Retinal pigment epithelial cell (primary cell): ENCODE measurements at regions not wholly inside any gene's neighbourhood (a gene's known extent, or its start where the extent isn't known, plus 50 kb on each side); places are given as distances from the start of the nearest gene placed in this dataset.

Experiments used
- DNase-seq: peaks from one replicate; pipeline ENCODE4 v3.0.0-alpha.2; 2010; ENCODE audit warnings: low read depth
- H3K4me3 ChIP-seq: 2 replicates; pipeline ENCODE4 v1.5.1; 2011; ENCODE audit warnings: mild to moderate bottlenecking, low read length, control low read depth, moderate library complexity
- TF ChIP-seq, protein P1 (sequence below): conservative IDR thresholded peaks from 2 replicates; pipeline ENCODE4 v1.5.1; 2011; ENCODE audit warnings: low read depth, low read length, control low read depth, inconsistent platforms

DNA sequence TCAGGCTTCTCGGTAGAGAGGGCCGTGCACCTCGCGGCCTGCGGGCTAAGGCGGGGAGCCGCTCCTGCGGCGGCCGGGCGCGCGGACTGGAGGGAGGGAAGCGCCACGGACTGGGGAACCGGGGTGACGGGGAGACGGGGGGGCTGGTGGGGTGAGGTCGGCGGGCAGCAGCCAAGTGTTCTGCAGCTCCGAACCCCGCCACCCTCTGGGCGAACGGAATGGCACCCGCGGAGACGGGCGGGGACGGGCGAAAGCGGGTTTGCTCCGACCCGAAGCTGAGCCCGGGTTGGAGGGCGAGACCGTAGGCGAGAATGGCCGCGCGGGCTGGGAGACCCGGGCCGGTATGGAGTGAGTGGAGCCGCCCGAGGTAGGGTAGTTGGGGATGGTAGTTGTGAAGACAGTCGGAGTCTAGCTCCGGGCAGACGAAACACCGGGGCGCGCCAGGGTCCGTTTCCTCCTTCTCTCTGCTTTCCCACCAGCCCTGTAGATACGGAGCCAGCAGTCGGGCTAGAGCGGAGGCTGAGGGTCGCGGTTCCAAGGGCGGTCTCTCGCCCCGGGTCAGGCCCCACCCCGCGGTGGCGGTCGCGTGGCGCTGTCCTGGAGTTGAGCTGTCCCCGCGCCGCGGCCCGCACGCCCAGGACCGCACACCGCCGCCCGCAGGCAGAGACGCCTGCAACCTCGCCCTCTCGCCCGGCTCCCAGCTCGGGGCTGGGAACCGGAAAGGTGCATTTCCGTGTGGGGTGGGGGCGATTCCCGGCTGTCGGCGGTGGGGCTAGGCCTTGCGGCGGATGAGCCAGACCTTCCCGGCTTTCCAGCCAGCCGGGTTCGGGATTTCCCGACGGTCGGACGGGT lies 160.3 kb upstream of the SIX2 start:
- TF ChIP-seq, protein P1, sequence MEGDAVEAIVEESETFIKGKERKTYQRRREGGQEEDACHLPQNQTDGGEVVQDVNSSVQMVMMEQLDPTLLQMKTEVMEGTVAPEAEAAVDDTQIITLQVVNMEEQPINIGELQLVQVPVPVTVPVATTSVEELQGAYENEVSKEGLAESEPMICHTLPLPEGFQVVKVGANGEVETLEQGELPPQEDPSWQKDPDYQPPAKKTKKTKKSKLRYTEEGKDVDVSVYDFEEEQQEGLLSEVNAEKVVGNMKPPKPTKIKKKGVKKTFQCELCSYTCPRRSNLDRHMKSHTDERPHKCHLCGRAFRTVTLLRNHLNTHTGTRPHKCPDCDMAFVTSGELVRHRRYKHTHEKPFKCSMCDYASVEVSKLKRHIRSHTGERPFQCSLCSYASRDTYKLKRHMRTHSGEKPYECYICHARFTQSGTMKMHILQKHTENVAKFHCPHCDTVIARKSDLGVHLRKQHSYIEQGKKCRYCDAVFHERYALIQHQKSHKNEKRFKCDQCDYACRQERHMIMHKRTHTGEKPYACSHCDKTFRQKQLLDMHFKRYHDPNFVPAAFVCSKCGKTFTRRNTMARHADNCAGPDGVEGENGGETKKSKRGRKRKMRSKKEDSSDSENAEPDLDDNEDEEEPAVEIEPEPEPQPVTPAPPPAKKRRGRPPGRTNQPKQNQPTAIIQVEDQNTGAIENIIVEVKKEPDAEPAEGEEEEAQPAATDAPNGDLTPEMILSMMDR, result no peak
- DNase-seq, result no peak
- peak overlapping the region; percentile 45 for H3K4me3 ChIP-seq

DNA sequence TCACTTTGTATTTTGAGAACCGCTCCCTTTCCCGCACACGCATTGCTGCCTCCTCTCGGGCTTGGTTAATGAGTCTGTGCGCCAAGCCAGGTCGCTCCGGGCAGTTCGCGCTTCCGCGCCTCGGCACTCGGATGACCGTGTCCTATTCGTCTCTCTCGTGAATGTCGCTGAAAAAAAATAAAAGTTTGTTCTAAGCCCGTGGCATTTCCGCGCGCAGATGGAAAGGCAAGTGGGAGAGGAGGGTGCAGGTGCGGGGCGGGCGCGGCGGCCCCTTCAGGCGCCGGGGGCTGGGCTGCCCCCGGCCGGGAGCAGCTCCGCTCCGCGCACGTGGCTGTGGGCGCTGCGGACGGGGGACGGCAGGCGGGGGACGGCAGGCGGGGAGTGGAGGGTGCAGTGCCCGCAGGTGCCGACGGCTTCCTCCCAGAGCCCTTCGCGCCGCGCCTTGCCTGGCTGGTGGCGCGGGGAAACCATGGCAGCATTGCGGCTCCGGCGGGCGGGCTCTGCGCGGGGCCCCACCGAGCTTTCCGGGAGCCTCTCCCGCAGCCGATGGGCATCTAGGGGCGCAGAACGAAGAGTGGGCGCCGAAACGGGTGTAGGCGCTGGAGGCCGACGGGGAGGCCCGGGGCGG lies 159.6 kb upstream of the SIX2 start:
- H3K4me3 ChIP-seq, result peak overlapping the region; percentile 45
- DNase-seq, result no peak
- TF ChIP-seq, protein P1, result no peak

DNA sequence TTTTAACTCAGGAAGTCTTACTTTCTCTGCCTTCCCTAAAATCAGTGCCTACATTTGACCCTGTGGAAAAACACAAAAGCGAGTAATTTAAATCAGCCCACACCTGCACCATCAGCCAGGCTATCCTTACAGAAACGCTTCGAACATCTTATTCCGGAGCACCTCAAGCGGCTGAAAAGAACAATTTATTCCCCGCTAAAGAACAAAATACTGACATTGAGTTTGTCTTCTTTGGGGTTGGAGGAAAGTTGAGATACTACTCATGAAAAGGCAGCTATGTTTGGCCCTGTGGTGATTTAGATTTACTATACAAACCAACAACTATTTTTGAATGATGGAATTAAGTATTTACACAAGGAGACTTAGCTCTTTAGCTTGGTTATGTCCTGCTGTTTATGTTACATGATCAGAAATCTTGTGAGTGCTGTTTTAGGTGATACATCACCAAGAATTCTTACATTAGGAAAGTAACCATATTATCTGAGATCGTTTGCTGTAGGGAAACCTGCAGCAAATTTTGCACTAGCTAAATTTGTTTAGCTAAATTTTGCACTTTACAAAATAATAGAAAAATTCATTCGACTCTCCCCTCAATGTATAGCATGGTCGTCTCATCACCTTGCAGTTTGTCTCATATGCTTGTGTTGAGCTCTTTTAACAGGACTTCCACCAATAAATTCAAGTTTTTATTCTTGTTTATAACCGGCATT lies 158.8 kb upstream of the SIX2 start:
- no peak overlapping the region for H3K4me3 ChIP-seq
- DNase-seq, result no peak
- TF ChIP-seq, protein P1, result no peak

DNA sequence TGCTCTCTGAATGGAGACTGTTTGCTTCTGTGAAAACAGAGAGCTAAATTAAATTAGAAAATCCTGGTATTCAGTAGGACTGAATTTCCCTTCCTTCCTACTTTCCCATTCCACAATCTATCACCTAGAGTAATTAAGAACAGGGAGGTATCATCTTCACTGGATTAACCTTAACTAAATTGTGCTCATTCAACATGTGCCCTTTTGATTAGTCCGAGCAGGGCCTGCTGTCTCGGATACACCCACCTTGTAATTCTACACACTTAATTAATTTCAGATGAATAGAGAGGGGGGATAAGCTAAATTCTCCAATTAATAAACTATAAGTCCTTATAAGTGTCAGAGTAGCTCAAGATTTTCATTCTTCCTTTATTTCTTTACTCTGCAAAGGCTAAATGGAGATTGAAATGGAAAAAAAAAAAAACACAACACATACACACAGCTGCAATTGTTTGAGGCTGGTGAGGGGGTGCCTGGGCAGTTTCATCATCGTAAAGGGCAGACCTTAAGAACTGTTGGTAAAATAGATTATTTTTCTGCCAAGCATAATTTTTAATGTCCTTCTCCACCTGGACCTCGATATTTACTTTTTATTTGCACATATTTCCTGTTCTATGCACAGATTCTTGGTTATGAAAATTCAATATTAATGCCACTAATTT lies 157.1 kb upstream of the SIX2 start:
- TF ChIP-seq, protein P1, result no peak
- DNase-seq, result no peak
- H3K4me3 ChIP-seq, result no peak overlapping the region

DNA sequence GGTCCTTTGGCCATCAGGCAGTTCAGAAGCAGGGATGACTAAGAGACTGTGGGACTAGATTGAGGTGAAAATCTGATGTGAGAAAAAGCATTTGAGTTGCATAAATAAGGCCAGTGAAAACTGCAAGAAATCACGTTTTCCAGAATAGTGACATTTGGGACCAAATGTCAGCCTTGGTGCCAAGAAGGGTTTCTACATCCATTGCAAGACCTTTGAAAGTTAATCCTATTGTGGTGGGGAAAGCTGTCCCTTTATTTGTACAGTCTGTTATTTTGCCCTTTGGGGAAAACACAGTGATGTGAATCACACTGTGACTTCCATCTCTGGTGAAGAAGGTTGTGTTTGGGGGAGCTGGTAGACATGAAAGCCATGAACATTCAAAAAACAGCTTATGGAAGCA lies 153.5 kb upstream of the SIX2 start:
- TF ChIP-seq, protein P1, result no peak
- DNase-seq, result no peak
- H3K4me3 ChIP-seq, result no peak overlapping the region

DNA sequence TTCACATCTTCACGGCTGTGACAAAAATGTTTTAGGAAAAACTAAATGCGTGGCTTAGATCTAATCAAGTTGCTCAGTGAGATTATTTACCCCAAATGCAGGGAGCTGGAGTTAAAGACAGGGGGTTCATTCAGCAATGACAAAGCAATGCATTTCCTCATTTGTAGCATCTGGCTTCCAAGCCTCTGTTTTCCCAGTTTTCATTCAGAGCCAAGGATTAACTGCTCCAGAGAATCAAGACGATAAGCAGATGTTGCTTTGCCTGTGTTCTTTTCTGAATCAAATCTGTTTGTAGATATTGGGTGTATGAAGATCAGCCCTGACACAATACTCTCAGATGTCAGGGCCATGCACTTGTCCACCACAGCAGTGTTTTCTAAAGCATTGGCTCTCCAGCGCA lies 147.4 kb upstream of the SIX2 start:
- H3K4me3 ChIP-seq, result no peak overlapping the region
- no peak for DNase-seq
- TF ChIP-seq, protein P1, result no peak
